ENCODE measurements at regions not wholly inside any gene's neighbourhood (a gene's known extent, or its start where the extent isn't known, plus 50 kb on each side); places are given as distances from the start of the nearest gene placed in this dataset.

DNA sequence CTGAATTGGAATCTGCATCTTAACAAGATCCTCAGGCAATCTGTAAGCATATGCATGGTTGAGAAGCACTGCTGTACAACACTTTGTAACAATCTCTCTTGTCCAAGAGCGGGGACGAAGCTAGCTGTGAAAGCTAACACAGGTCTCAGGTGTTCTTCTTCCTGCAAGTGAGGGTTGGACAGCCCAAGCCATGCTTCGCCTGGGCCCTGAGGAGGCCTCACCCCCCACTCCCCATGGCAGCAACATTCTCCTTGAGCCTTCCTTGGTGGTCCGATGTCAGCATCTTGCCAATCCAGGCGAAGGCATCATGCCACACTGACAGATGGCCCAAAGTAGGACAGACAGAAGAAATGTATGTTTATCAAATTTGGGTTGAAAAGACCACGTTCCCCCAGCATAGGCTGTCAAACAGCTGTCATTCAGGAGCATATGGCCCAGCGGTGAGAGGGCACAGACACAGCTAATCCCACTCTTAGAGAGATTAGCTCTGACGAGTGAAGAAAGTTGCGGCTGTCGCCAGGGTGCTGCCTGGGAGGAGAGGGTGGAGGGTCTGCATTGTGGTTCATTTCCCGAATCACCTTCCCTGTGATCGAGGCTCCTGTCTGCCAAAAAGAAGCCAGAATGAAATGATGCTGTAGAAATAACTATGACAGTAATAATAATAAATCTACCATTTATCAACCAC lies 344.7 kb downstream of the MYCN start:
- no peaks in the 10 kb centered on the region for H3K36me3 ChIP-seq (ENCODE audit: control insufficient read depth, insufficient read depth, low read length)
- TF ChIP-seq, protein P1, sequence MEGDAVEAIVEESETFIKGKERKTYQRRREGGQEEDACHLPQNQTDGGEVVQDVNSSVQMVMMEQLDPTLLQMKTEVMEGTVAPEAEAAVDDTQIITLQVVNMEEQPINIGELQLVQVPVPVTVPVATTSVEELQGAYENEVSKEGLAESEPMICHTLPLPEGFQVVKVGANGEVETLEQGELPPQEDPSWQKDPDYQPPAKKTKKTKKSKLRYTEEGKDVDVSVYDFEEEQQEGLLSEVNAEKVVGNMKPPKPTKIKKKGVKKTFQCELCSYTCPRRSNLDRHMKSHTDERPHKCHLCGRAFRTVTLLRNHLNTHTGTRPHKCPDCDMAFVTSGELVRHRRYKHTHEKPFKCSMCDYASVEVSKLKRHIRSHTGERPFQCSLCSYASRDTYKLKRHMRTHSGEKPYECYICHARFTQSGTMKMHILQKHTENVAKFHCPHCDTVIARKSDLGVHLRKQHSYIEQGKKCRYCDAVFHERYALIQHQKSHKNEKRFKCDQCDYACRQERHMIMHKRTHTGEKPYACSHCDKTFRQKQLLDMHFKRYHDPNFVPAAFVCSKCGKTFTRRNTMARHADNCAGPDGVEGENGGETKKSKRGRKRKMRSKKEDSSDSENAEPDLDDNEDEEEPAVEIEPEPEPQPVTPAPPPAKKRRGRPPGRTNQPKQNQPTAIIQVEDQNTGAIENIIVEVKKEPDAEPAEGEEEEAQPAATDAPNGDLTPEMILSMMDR (IDR thresholded peaks at IDR 0.05; ENCODE audit: insufficient read depth, low read length, poor library complexity, severe bottlenecking), result no peak
- no peaks in the 10 kb centered on the region; the same call in none of the 2 replicates for H3K27me3 ChIP-seq (replicated peaks; ENCODE audit: control insufficient read depth, insufficient read depth, low read length)
- no peak overlapping the region for H3K4me3 ChIP-seq (replicated peaks; ENCODE audit: low read depth, low read length)
- DNase-seq (ENCODE audit: extremely low read depth, insufficient read length), result no peak

DNA sequence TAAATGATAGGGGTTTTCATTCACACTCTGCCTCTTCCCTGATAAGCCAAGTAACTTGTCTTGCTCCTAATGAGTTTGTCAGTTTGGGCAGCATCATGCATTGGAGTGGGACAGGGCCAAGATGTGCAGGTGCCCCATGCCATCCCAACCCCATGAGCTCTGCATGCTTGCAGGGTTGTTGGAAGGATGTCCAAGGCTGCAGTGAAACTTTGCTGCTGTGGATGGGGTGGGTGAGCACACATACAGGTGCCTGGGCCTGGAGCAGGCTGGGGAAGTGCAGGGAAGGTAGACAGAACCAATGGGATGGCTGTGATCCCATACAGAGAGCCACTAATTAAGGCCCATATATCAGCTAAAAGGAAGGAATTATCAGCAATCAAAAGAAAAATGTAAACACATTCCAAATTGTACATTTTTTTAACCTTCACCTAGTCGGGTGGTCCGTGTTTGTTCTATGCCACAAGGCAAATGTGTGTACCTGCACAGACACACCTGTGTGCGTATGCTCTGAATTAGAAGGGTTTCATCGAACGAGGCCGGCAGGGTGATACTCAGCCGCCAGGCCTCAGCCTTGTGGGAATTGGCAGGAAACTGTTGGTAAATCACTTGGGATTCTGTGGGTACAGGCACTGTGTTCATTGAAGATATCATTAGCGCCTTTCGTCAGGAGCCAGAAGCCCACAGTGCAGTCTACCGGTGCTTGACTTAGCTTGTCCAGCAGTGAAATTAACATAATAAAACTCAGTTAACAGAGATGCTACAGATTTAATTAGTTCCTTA lies 342.9 kb downstream of the MYCN start:
- no peak for DNase-seq (ENCODE audit: extremely low read depth, insufficient read length)
- Histone ChIP-seq H3K4me3 (replicated peaks; ENCODE audit: low read depth, low read length) (no peak overlapping the region), H3K27me3 (replicated peaks; ENCODE audit: control insufficient read depth, insufficient read depth, low read length) (no peaks in the 10 kb centered on the region; the same call in none of the 2 replicates), H3K36me3 (ENCODE audit: control insufficient read depth, insufficient read depth, low read length) (no peaks in the 10 kb centered on the region)
- TF ChIP-seq, protein P1 (IDR thresholded peaks at IDR 0.05; ENCODE audit: insufficient read depth, low read length, poor library complexity, severe bottlenecking), result no peak

DNA sequence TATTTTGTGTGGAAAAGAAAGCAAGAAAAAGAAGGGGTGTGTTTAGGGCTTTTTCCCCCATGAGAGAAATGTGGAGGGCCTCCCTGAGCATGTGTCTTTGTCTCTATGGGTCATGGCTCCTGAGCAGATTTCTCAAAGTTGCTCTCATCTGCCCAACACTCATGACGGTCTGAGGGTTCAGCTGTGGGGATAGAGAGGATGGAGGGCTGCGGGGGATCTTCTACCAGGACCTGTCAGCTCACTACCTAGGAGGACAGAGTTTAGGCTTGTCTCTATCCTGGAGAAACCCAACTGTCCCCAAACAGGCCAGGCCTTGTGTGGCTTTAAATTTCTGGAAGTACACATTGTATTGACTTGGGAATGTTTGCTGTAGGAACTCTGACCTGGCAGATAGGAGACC lies 342.2 kb downstream of the MYCN start:
- Histone ChIP-seq H3K4me3 (replicated peaks; ENCODE audit: low read depth, low read length) (no peak overlapping the region), H3K27me3 (replicated peaks; ENCODE audit: control insufficient read depth, insufficient read depth, low read length) (no peaks in the 10 kb centered on the region; the same call in none of the 2 replicates), H3K36me3 (ENCODE audit: control insufficient read depth, insufficient read depth, low read length) (no peaks in the 10 kb centered on the region)
- DNase-seq (ENCODE audit: extremely low read depth, insufficient read length), result no peak
- TF ChIP-seq, protein P1 (IDR thresholded peaks at IDR 0.05; ENCODE audit: insufficient read depth, low read length, poor library complexity, severe bottlenecking), result no peak

DNA sequence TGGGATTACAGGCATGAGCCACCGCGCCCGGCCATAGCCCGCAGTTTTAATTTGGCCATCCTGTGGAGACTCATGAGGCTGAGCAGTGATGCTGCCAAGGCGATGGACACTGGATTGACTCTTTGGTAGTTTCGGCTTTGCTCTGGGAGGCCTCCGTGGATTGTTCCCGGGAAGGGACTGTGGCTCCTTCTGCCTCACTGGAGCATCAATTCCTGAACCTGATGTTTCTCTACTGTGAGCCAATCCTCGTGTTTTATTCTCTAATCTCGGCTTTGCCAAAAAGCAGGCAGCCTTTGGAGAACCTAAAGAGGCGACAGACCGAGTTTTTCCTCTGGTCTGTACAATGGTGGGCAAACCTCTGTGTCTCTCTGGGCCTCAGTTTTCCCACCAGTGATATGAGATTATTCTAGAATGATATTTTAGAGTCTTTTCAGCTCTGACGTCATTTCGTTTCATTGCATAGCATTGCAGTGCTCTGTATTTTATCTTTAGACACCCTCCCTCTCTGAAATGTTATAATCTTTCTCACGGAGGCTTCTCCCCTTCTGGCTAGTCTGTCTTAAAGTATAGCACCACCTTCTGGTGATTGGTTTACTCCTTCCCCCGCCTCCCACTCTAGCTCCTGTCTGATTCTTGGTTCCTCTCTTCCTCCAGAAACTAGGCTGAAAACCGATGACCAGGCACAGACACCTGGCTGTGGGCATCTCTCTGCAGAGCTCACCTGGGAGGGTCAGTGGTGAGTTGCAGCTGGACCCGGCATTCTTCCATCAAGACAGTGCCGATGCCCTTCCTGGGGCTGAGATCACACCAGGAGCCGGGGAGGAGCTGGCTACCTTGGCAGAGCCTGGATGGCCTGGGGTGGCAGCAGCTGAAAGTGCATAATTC lies 341.3 kb downstream of the MYCN start:
- Histone ChIP-seq H3K36me3 (ENCODE audit: control insufficient read depth, insufficient read depth, low read length) (no peaks in the 10 kb centered on the region), H3K4me3 (replicated peaks; ENCODE audit: low read depth, low read length) (no peak overlapping the region), H3K27me3 (replicated peaks; ENCODE audit: control insufficient read depth, insufficient read depth, low read length) (no peaks in the 10 kb centered on the region; the same call in none of the 2 replicates)
- no peak for DNase-seq (ENCODE audit: extremely low read depth, insufficient read length)
- TF ChIP-seq, protein P1 (IDR thresholded peaks at IDR 0.05; ENCODE audit: insufficient read depth, low read length, poor library complexity, severe bottlenecking), result peak; percentile 55

DNA sequence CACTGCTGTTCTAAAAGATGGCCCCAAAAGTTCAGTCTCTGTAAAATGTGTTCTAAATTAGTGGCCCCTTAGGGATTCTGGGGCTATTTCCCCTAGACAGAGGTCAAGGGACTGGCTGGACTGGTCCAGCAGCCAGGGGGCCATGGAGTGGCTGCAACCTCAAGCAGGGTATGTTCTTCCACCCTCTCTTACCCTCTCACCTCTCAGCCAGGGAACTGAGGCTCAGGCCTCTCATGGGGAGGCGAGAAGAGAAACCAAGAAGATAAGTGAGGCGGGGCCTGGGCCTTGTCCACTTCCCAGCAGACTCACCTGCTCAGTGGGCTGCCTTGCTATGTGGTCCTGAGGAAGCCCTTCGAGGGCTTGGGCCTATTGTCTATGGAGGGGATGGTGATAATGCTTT lies 339.7 kb downstream of the MYCN start:
- TF ChIP-seq, protein P1 (IDR thresholded peaks at IDR 0.05; ENCODE audit: insufficient read depth, low read length, poor library complexity, severe bottlenecking), result no peak
- no peak overlapping the region for H3K4me3 ChIP-seq (replicated peaks; ENCODE audit: low read depth, low read length)
- no peaks in the 10 kb centered on the region for H3K36me3 ChIP-seq (ENCODE audit: control insufficient read depth, insufficient read depth, low read length)
- no peak for DNase-seq (ENCODE audit: extremely low read depth, insufficient read length)
- H3K27me3 ChIP-seq (replicated peaks; ENCODE audit: control insufficient read depth, insufficient read depth, low read length), result no peaks in the 10 kb centered on the region; the same call in none of the 2 replicates
